ENCODE measurements at regions not wholly inside any gene's neighbourhood (a gene's known extent, or its start where the extent isn't known, plus 50 kb on each side); places are given as distances from the start of the nearest gene placed in this dataset.

- no peaks in the 10 kb centered on the region for H3K4me1 ChIP-seq
- no peak for DNase-seq
- H3K27me3 ChIP-seq (ENCODE audit: low read depth): no peaks in the 10 kb centered on the region
- peaks cover 17% of the 10 kb centered on the region for H3K9me3 ChIP-seq (replicated peaks)
- no peak overlapping the region for H3K4me3 ChIP-seq
- no peaks in the 10 kb centered on the region for H3K36me3 ChIP-seq
- TF ChIP-seq CTCF (IDR thresholded peaks at IDR 0.05; ENCODE audit: borderline replicate concordance): no peak
- intact Hi-C loops (cut with micrococcal nuclease): no loop called here
- no peak overlapping the region for H3K27ac ChIP-seq (replicated peaks)
These were observed 312.8 kb upstream of the GYPC start for GRCh38 chr2:126343136-126343535.

GRCh38 chr2:126344493-126344892, 311.5 kb upstream of the GYPC start:
- Histone ChIP-seq H3K4me3 (no peak overlapping the region), H3K9me3 (replicated peaks) (peaks cover 12% of the 10 kb centered on the region), H3K27ac (replicated peaks) (no peak overlapping the region), H3K4me1 (no peaks in the 10 kb centered on the region), H3K36me3 (no peaks in the 10 kb centered on the region), H3K27me3 (ENCODE audit: low read depth) (no peaks in the 10 kb centered on the region)
- DNase-seq: no peak
- no peak for TF ChIP-seq CTCF (IDR thresholded peaks at IDR 0.05; ENCODE audit: borderline replicate concordance)
- intact Hi-C loops (cut with micrococcal nuclease): no loop called here

- H3K9me3 ChIP-seq (replicated peaks): peaks cover 20% of the 10 kb centered on the region
- intact Hi-C loops (cut with micrococcal nuclease): no loop called here
- TF ChIP-seq CTCF (IDR thresholded peaks at IDR 0.05; ENCODE audit: borderline replicate concordance): no peak
- no peaks in the 10 kb centered on the region for H3K36me3 ChIP-seq
- no peak for DNase-seq
- H3K27ac ChIP-seq (replicated peaks): no peak overlapping the region
- H3K4me1 ChIP-seq: no peaks in the 10 kb centered on the region
- H3K27me3 ChIP-seq (ENCODE audit: low read depth): no peaks in the 10 kb centered on the region
- H3K4me3 ChIP-seq: no peak overlapping the region
These were observed 310.3 kb upstream of the GYPC start for GRCh38 chr2:126345691-126346090.

GRCh38 chr2:126356631-126357030, 299.3 kb upstream of the GYPC start:
- H3K36me3 ChIP-seq: no peaks in the 10 kb centered on the region
- no peak overlapping the region for H3K27ac ChIP-seq (replicated peaks)
- no peak for DNase-seq
- no peaks in the 10 kb centered on the region for H3K27me3 ChIP-seq (ENCODE audit: low read depth)
- intact Hi-C loops (cut with micrococcal nuclease): no loop called here
- H3K4me3 ChIP-seq: no peak overlapping the region
- TF ChIP-seq CTCF (IDR thresholded peaks at IDR 0.05; ENCODE audit: borderline replicate concordance): no peak
- H3K4me1 ChIP-seq: no peaks in the 10 kb centered on the region
- peaks cover 1% of the 10 kb centered on the region for H3K9me3 ChIP-seq (replicated peaks)

- TF ChIP-seq CTCF (IDR thresholded peaks at IDR 0.05; ENCODE audit: borderline replicate concordance): no peak
- Histone ChIP-seq H3K4me3 (no peak overlapping the region), H3K27ac (replicated peaks) (no peak overlapping the region), H3K27me3 (ENCODE audit: low read depth) (no peaks in the 10 kb centered on the region), H3K4me1 (no peaks in the 10 kb centered on the region), H3K36me3 (no peaks in the 10 kb centered on the region), H3K9me3 (replicated peaks) (no peaks in the 10 kb centered on the region)
- intact Hi-C loops (cut with micrococcal nuclease): no loop called here
- DNase-seq: no peak
These were observed 297.8 kb upstream of the GYPC start for GRCh38 chr2:126358122-126358521.

GRCh38 chr2:126359494-126359893, 296.5 kb upstream of the GYPC start:
- H3K4me1 ChIP-seq: no peaks in the 10 kb centered on the region
- no peaks in the 10 kb centered on the region for H3K36me3 ChIP-seq
- intact Hi-C loops (cut with micrococcal nuclease): no loop called here
- no peaks in the 10 kb centered on the region for H3K27me3 ChIP-seq (ENCODE audit: low read depth)
- no peak overlapping the region for H3K27ac ChIP-seq (replicated peaks)
- no peak overlapping the region for H3K4me3 ChIP-seq
- DNase-seq: no peak
- TF ChIP-seq CTCF (IDR thresholded peaks at IDR 0.05; ENCODE audit: borderline replicate concordance): peak; percentile 32
- H3K9me3 ChIP-seq (replicated peaks): no peaks in the 10 kb centered on the region

All from left ventricle myocardium inferior (tissue), 1 donor.